ENCODE measurements at regions not wholly inside any gene's neighbourhood (a gene's known extent, or its start where the extent isn't known, plus 50 kb on each side); places are given as distances from the start of the nearest gene placed in this dataset.

DNA sequence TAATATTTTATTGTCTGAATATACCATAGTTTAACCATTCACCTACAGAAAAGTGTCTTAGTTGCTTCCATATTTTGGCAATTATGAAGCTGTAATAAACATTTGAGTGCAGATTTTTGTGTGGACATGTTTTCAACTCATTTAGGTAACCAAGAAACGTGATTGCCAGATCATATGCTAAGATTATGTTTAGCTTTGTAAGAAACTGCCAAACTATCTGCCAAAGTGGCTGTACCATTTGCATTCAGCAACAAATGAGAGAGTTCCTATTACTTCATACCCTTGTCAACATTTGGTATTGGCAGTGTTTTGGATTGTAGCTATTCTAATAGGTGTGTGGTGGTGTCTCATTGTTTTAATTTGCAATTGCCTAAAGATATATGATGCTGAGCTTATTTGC, 233.5 kb downstream of the TMEM26 start:
- TF ChIP-seq CTCF (IDR thresholded peaks at IDR 0.05), result no peak
- TF ChIP-seq POLR2A (IDR thresholded peaks at IDR 0.05), result no peak

Measured in right lobe of liver (tissue), 4 donors.